GM12878 (cell line): ENCODE measurements at regions not wholly inside any gene's neighbourhood (a gene's known extent, or its start where the extent isn't known, plus 50 kb on each side); places are given as distances from the start of the nearest gene placed in this dataset.

Source experiments
- ATAC-seq: fragments of 200-7000 bp; cut with Tn5 transposase; 3 replicates; pipeline ENCODE4 v1.9.1; 2020; ENCODE audit warnings: mild to moderate bottlenecking, moderate library complexity
- BruUV-seq: library from RNA; stranded (reverse); fragments of 400-500 nt; replicated peaks from 2 replicates; lab custom pipeline; 2021; lab: Mats Ljungman, UMichigan
- CTCF ChIA-PET: fragments of 300-600 bp; sonication (Branson Sonifier 250); formaldehyde crosslinking; extraction: SDS; loops from one replicate; lab custom pipeline; 2021; ENCODE audit warnings: inconsistent platforms; lab: Yijun Ruan, JAX
- POLR2A ChIA-PET: fragments of 350-600 bp; formaldehyde crosslinking; extraction: SDS; loops from one replicate; lab custom pipeline; 2021; ENCODE audit warnings: inconsistent platforms; lab: Charles Lee
- RAD21 ChIA-PET: fragments of 300-600 bp; sonication (Branson Sonifier 250); formaldehyde crosslinking; loops from one replicate; lab custom pipeline; 2023; ENCODE audit warnings: antibody characterized with exemption; ENCODE audit not compliant: unreplicated experiment; lab: Charles Lee
- SMC1A ChIA-PET: fragments of 300-600 bp; sonication (Branson Sonifier 250); formaldehyde crosslinking; loops from one replicate; lab custom pipeline; 2023; ENCODE audit not compliant: unreplicated experiment, uncharacterized antibody; lab: Charles Lee
- DNase-seq: peaks from one replicate; pipeline ENCODE4 v3.0.0-alpha.2; 2011; ENCODE audit warnings: low read depth, low spot score
- FAIRE-seq: peaks from 3 replicates; lab custom pipeline; 2011; peaks lifted over from hg19 to GRCh38; lab: Jason Lieb, UNC
- H2AFZ ChIP-seq: 2 replicates; pipeline ENCODE4 v1.6.0; 2011; ENCODE audit warnings: low read depth, low read length, control low read depth; ENCODE audit not compliant: control insufficient read depth
- H3K27ac ChIP-seq: 2 replicates; pipeline ENCODE4 v1.5.1; 2011; ENCODE audit warnings: control low read depth; ENCODE audit not compliant: control insufficient read depth, insufficient read depth
- H3K27me3 ChIP-seq, 2 experiments: replicated peaks in 1 of 2; 2 replicates each; pipeline versions ENCODE4 v1.6.0 to v1.6.1; 2011; ENCODE audit warnings: low read length in 1 of 2; ENCODE audit not compliant: control insufficient read depth in 2 of 2, insufficient read depth in 2 of 2
- H3K36me3 ChIP-seq, 2 experiments: 2 replicates each; pipeline ENCODE4 v1.5.1; 2011; ENCODE audit warnings: low read length in 1 of 2; ENCODE audit not compliant: control insufficient read depth in 2 of 2, insufficient read depth in 2 of 2
- H3K4me1 ChIP-seq: 2 replicates; pipeline ENCODE4 v1.6.1; 2011; ENCODE audit warnings: mild to moderate bottlenecking, low read length, moderate library complexity, mixed read lengths; ENCODE audit not compliant: control insufficient read depth, insufficient read depth
- H3K4me2 ChIP-seq: 2 replicates; pipeline ENCODE4 v1.6.0; 2011; ENCODE audit warnings: control low read depth; ENCODE audit not compliant: control insufficient read depth, insufficient read depth
- H3K4me3 ChIP-seq: fragments of 200-600 bp; sonication (generic); 2 replicates; pipeline ENCODE4 v1.5.1; 2016
- H3K79me2 ChIP-seq: 2 replicates; pipeline ENCODE4 v1.6.0; 2011; ENCODE audit warnings: low read length; ENCODE audit not compliant: control insufficient read depth, insufficient read depth
- H3K9ac ChIP-seq: 2 replicates; pipeline ENCODE4 v1.8.0; 2011; ENCODE audit warnings: low read length, control low read depth, mixed read lengths; ENCODE audit not compliant: control insufficient read depth, insufficient read depth
- H3K9me3 ChIP-seq: replicated peaks from 3 replicates; pipeline ENCODE4 v1.5.1; 2011; ENCODE audit warnings: mild to moderate bottlenecking, low read length; ENCODE audit not compliant: control insufficient read depth, insufficient read depth
- H4K20me1 ChIP-seq: 2 replicates; pipeline ENCODE4 v1.6.0; 2011; ENCODE audit not compliant: control insufficient read depth, insufficient read depth
- CBFB ChIP-seq: IDR thresholded peaks from 2 replicates; pipeline ENCODE4 v1.6.1; 2016; ENCODE audit warnings: antibody characterized with exemption, low read depth
- CEBPZ ChIP-seq: fragments of 150-350 bp; IDR thresholded peaks from 2 replicates; pipeline ENCODE4 v1.6.1; 2016; ENCODE audit warnings: low read depth, low read length
- E4F1 ChIP-seq: fragments of 450-650 bp; IDR thresholded peaks from 2 replicates; pipeline ENCODE4 v1.6.1; 2018; ENCODE audit warnings: borderline replicate concordance, mild to moderate bottlenecking; ENCODE audit not compliant: partially characterized antibody
- GATAD2B ChIP-seq: fragments of 450-650 bp; conservative IDR thresholded peaks from 2 replicates; pipeline ENCODE4 v1.6.1; 2017; ENCODE audit warnings: low read depth, mild to moderate bottlenecking, moderate library complexity
- MEF2A ChIP-seq: IDR thresholded peaks from 2 replicates; pipeline ENCODE4 v1.6.1; 2011; ENCODE audit warnings: low read depth, mild to moderate bottlenecking, low read length, moderate library complexity; ENCODE audit not compliant: insufficient read depth
- MEF2B ChIP-seq: fragments of 450-650 bp; IDR thresholded peaks from 2 replicates; pipeline ENCODE4 v1.6.1; 2018; ENCODE audit warnings: mild to moderate bottlenecking, moderate library complexity; ENCODE audit not compliant: partially characterized antibody, poor library complexity, severe bottlenecking
- RBBP5 ChIP-seq: fragments of 200-600 bp; sonication (generic); conservative IDR thresholded peaks from 2 replicates; pipeline ENCODE4 v1.6.1; 2016
- SKIL ChIP-seq: fragments of 450-650 bp; IDR thresholded peaks from 2 replicates; pipeline ENCODE4 v1.6.1; 2017; ENCODE audit warnings: mild to moderate bottlenecking, low read depth, inconsistent platforms; ENCODE audit not compliant: poor library complexity, severe bottlenecking
- SRF ChIP-seq, 2 experiments: IDR thresholded peaks; 2 replicates each; pipeline ENCODE4 v1.6.1; 2011; ENCODE audit warnings: low read depth in 2 of 2, low read length in 2 of 2, mild to moderate bottlenecking in 1 of 2, moderate library complexity in 1 of 2
- YY1 ChIP-seq: IDR thresholded peaks from 2 replicates; pipeline ENCODE4 v1.6.1; 2011; ENCODE audit warnings: low read depth, mild to moderate bottlenecking, low read length
- ZNF622 ChIP-seq: fragments of 450-650 bp; IDR thresholded peaks from 2 replicates; pipeline ENCODE4 v1.6.1; 2017; ENCODE audit warnings: mild to moderate bottlenecking, inconsistent platforms
- ZNF687 ChIP-seq: fragments of 450-650 bp; IDR thresholded peaks from 2 replicates; pipeline ENCODE4 v1.6.1; 2017; ENCODE audit warnings: mild to moderate bottlenecking, moderate library complexity
- WGBS: methylation state at CpG from one replicate; pipeline ENCODE4 v1.1.6; 2016; ENCODE audit warnings: low lambda C conversion rate; ENCODE audit not compliant: insufficient replicate concordance, insufficient coverage; ENCODE audit errors: missing lambda C conversion rate; 5-methylcytosine and 5-hydroxymethylcytosine counted together
- in situ Hi-C: fragments of 300-500 bp; cut with MboI; formaldehyde crosslinking; loops from 9 replicates; pipeline ENCODE4 v1.14.3; 2018; ENCODE audit warnings: mixed read lengths
- intact Hi-C: fragments of 100-400 bp; cut with micrococcal nuclease; formaldehyde crosslinking; loops from one replicate; pipeline ENCODE4 v1.14.2; 2022; ENCODE audit not compliant: unreplicated experiment

GRCh38 chr9:15103290-15103689 is 193.1 kb upstream of the FREM1 start:
- POLR2A ChIA-PET, result no interaction called here
- TF ChIP-seq ZNF622 (no peak), SRF (IDR thresholded peaks at IDR 0.05; ENCODE audit: low read depth in 2 of 2, low read length in 2 of 2) (no peak), CEBPZ (no peak), MEF2A (no peak), CBFB (no peak), E4F1 (no peak), MEF2B (no peak), RBBP5 (no peak), SKIL (no peak), ZNF687 (no peak), YY1 (no peak), GATAD2B (no peak)

More at GRCh38 chr9:15103290-15103689, 193.1 kb upstream of the FREM1 start:
- ATAC-seq (no peak), DNase-seq (no peak), FAIRE-seq (no peak)
- in situ Hi-C loops (no loop called here), intact Hi-C loops (loop anchor here (10.0 kb wide), 1 partner anchor 502 kb away; no protein-coding TSS in a partner anchor)
- H3K27me3 ChIP-seq, result no peaks in the 10 kb centered on the region
- no peak overlapping the region for H2AFZ ChIP-seq
- 14% methylated on average over 3 of the region's 3 CpGs for WGBS
- SMC1A ChIA-PET, result interaction anchor here (2.3 kb wide), 1 partner anchor 32 kb away, joined by 18 read pairs; no protein-coding TSS in a partner anchor
- CTCF ChIA-PET, result interaction anchor here (0.7 to 5.6 kb wide), 5 partner anchors 32 to 262 kb away, joined by 3 to 39 read pairs (median 3); no protein-coding TSS in a partner anchor
- no TSS peak for BruUV-seq
- no peaks in the 10 kb centered on the region for H3K9me3 ChIP-seq
- no peak overlapping the region for H3K4me2 ChIP-seq
- H3K36me3 ChIP-seq, result no peaks in the 10 kb centered on the region
- H3K4me1 ChIP-seq, result no peaks in the 10 kb centered on the region
- no peaks in the 10 kb centered on the region for H4K20me1 ChIP-seq
- no peak overlapping the region for H3K27ac ChIP-seq
- no peaks in the 10 kb centered on the region for H3K79me2 ChIP-seq
- RAD21 ChIA-PET, result interaction anchor here (1.2 kb wide), 1 partner anchor 32 kb away, joined by 4 read pairs; no protein-coding TSS in a partner anchor
- no peak overlapping the region for H3K9ac ChIP-seq
- no peak overlapping the region for H3K4me3 ChIP-seq
